NCI-H146 treated with DMSO at 0.1 percent for 48 hours (cell line): ENCODE measurements at regions not wholly inside any gene's neighbourhood (a gene's known extent, or its start where the extent isn't known, plus 50 kb on each side); places are given as distances from the start of the nearest gene placed in this dataset.

Experiments
- DNase-seq: peaks from one replicate; lab custom pipeline; 2025; ENCODE audit not compliant: unreplicated experiment; lab: John Stamatoyannopoulos, UW

- no peak for DNase-seq
Measured at GRCh38 chr1:67991546-67991945, 58.9 kb downstream of the DIRAS3 start.

GRCh38 chr1:67988066-67988465 is 62.4 kb downstream of the DIRAS3 start:
- DNase-seq = no peak

- no peak for DNase-seq
Measured at GRCh38 chr1:67987046-67987799, 63.2 kb downstream of the DIRAS3 start.

GRCh38 chr1:67983867-67984266 is 66.6 kb downstream of the DIRAS3 start:
- no peak for DNase-seq

GRCh38 chr1:67980028-67980427 is 70.4 kb downstream of the DIRAS3 start:
- DNase-seq = no peak

GRCh38 chr1:67979532-67979931 is 70.9 kb downstream of the DIRAS3 start:
- DNase-seq = no peak

- DNase-seq = peak; percentile 33
Measured at GRCh38 chr1:67978890-67979516, 71.4 kb downstream of the DIRAS3 start.

GRCh38 chr1:67977756-67978155 is 72.7 kb downstream of the DIRAS3 start:
- no peak for DNase-seq

- no peak for DNase-seq
Measured at GRCh38 chr1:67973051-67973450, 77.4 kb downstream of the DIRAS3 start.

- DNase-seq = no peak
Measured at GRCh38 chr1:67970088-67970487, 80.3 kb downstream of the DIRAS3 start.

GRCh38 chr1:67969446-67969845 is 81.0 kb downstream of the DIRAS3 start:
- no peak for DNase-seq

GRCh38 chr1:67966666-67967009 is 83.8 kb downstream of the DIRAS3 start:
- no peak for DNase-seq

GRCh38 chr1:67965995-67966665 is 84.3 kb downstream of the DIRAS3 start:
- DNase-seq = no peak

GRCh38 chr1:67963263-67963662 is 87.2 kb downstream of the DIRAS3 start:
- DNase-seq = no peak

GRCh38 chr1:67960766-67961165 is 89.7 kb downstream of the DIRAS3 start:
- DNase-seq = no peak

GRCh38 chr1:67958472-67958871 is 92.0 kb downstream of the DIRAS3 start:
- DNase-seq = no peak

GRCh38 chr1:67957066-67957465 is 93.4 kb downstream of the DIRAS3 start:
- no peak for DNase-seq

GRCh38 chr1:67956116-67956515 is 94.3 kb downstream of the DIRAS3 start:
- no peak for DNase-seq

- DNase-seq = no peak
Measured at GRCh38 chr1:67955591-67955990, 94.8 kb downstream of the DIRAS3 start.

- no peak for DNase-seq
Measured at GRCh38 chr1:67953301-67953700, 97.1 kb downstream of the DIRAS3 start.

- DNase-seq = no peak
Measured at GRCh38 chr1:67952071-67952470, 98.4 kb downstream of the DIRAS3 start.

GRCh38 chr1:67951014-67951413 is 99.4 kb downstream of the DIRAS3 start:
- no peak for DNase-seq
